OCI-LY1 (cell line): ENCODE measurements at regions not wholly inside any gene's neighbourhood (a gene's known extent, or its start where the extent isn't known, plus 50 kb on each side); places are given as distances from the start of the nearest gene placed in this dataset.

Experiments used
- CTCF ChIP-seq: fragments of 200-600 bp; sonication (generic), shearing (Covaris generic); IDR thresholded peaks from 2 replicates; pipeline ENCODE4 v1.5.1; 2017; ENCODE audit warnings: mild to moderate bottlenecking, antibody characterized with exemption, low read length, moderate library complexity, mixed read lengths
- EZH2 ChIP-seq: fragments of 200-600 bp; sonication (generic), shearing (Covaris generic); IDR thresholded peaks from 2 replicates; pipeline ENCODE4 v1.8.0; 2017; ENCODE audit warnings: borderline replicate concordance, mixed run types, mild to moderate bottlenecking, antibody characterized with exemption, low read length, moderate library complexity, mixed read lengths

- TF ChIP-seq CTCF (no peak), EZH2 (no peak)
Measured at GRCh38 chr11:104584823-104585222, 313.4 kb downstream of the CASP12 start.
